ENCODE measurements at regions not wholly inside any gene's neighbourhood (a gene's known extent, or its start where the extent isn't known, plus 50 kb on each side); places are given as distances from the start of the nearest gene placed in this dataset.
"Not testable (repeated sequence)": the region's sequence is repeated elsewhere in the genome, so short reads cannot be mapped to it uniquely, and the experiment has no call there.

GRCh38 chr18:8501044-8501443 lies 108.2 kb upstream of the RAB12 start:
- peak; percentile 72 for DNase-seq

GRCh38 chr18:8503248-8503647 lies 106.0 kb upstream of the RAB12 start:
- DNase-seq = no peak

- no peak for DNase-seq
Measured at GRCh38 chr18:8504424-8504823, 104.8 kb upstream of the RAB12 start.

- DNase-seq = no peak
Measured at GRCh38 chr18:8504880-8505435, 104.3 kb upstream of the RAB12 start.

GRCh38 chr18:8506251-8507049 lies 102.8 kb upstream of the RAB12 start:
- DNase-seq = no peak

- DNase-seq = peak; percentile 31
Measured at GRCh38 chr18:8507361-8507760, 101.9 kb upstream of the RAB12 start.

- no peak for DNase-seq
Measured at GRCh38 chr18:8507915-8508705, 101.1 kb upstream of the RAB12 start.

- DNase-seq = no peak
Measured at GRCh38 chr18:8513249-8513648, 96.0 kb upstream of the RAB12 start.

GRCh38 chr18:8514409-8514808 lies 94.8 kb upstream of the RAB12 start:
- no peak for DNase-seq

- DNase-seq = no peak
Measured at GRCh38 chr18:8515142-8515865, 93.9 kb upstream of the RAB12 start.

GRCh38 chr18:8516371-8517250 lies 92.6 kb upstream of the RAB12 start:
- DNase-seq = no peak

GRCh38 chr18:8517276-8517675 lies 92.0 kb upstream of the RAB12 start:
- no peak for DNase-seq

- DNase-seq = no peak
Measured at GRCh38 chr18:8519102-8519501, 90.1 kb upstream of the RAB12 start.

GRCh38 chr18:8520266-8520665 lies 89.0 kb upstream of the RAB12 start:
- no peak for DNase-seq

- DNase-seq = no peak
Measured at GRCh38 chr18:8522756-8523155, 86.5 kb upstream of the RAB12 start.

GRCh38 chr18:8525692-8526091 lies 83.5 kb upstream of the RAB12 start:
- DNase-seq = no peak

GRCh38 chr18:8526332-8526731 lies 82.9 kb upstream of the RAB12 start:
- DNase-seq = no peak

GRCh38 chr18:8529609-8530008 lies 79.6 kb upstream of the RAB12 start:
- DNase-seq = no peak

GRCh38 chr18:8531084-8531483 lies 78.2 kb upstream of the RAB12 start:
- not testable (repeated sequence) for DNase-seq

- no peak for DNase-seq
Measured at GRCh38 chr18:8536231-8536630, 73.0 kb upstream of the RAB12 start.

GRCh38 chr18:8536922-8537321 lies 72.3 kb upstream of the RAB12 start:
- DNase-seq = no peak

- DNase-seq = no peak
Measured at GRCh38 chr18:8537400-8537799, 71.8 kb upstream of the RAB12 start.

Measured in NCI-H146 (cell line).